Fibroblast of lung (primary cell): ENCODE measurements at regions not wholly inside any gene's neighbourhood (a gene's known extent, or its start where the extent isn't known, plus 50 kb on each side); places are given as distances from the start of the nearest gene placed in this dataset.

Source experiments
- DNase-seq, 2 donors: peaks; one replicate each; pipeline versions ENCODE4 v3.0.0 to v3.0.0-alpha.2; 2010; ENCODE audit warnings: low read depth in 2 of 2
- H2AFZ ChIP-seq: 2 replicates; pipeline ENCODE4 v1.5.1; 2012; ENCODE audit warnings: low read length, control low read depth, inconsistent platforms
- H3K27ac ChIP-seq: 2 replicates; pipeline ENCODE4 v1.5.1; 2011; ENCODE audit warnings: low read length, control low read depth; ENCODE audit not compliant: insufficient read depth
- H3K27me3 ChIP-seq: 2 replicates; pipeline ENCODE4 v1.5.1; 2011; ENCODE audit warnings: mild to moderate bottlenecking, low read length; ENCODE audit not compliant: control insufficient read depth, insufficient read depth
- H3K36me3 ChIP-seq: 2 replicates; pipeline ENCODE4 v1.5.1; 2011; ENCODE audit warnings: low read length; ENCODE audit not compliant: control insufficient read depth, insufficient read depth
- H3K4me1 ChIP-seq: 2 replicates; pipeline ENCODE4 v1.5.1; 2011; ENCODE audit warnings: low read length; ENCODE audit not compliant: control insufficient read depth, insufficient read depth; ENCODE audit errors: extremely low read depth
- H3K4me2 ChIP-seq: 2 replicates; pipeline ENCODE4 v1.5.1; 2011; ENCODE audit warnings: low read length, control low read depth; ENCODE audit not compliant: insufficient read depth; ENCODE audit errors: extremely low read depth
- H3K4me3 ChIP-seq, 4 experiments: fragments of 200-600 bp in 1 of 4; sonication (generic) in 1 of 4; replicated peaks in 1 of 4; 2 replicates each; pipeline ENCODE4 v1.5.1; 2011 to 2016; ENCODE audit warnings: low read length in 4 of 4, low read depth in 3 of 4, mild to moderate bottlenecking in 3 of 4, control low read depth in 2 of 4, inconsistent platforms in 1 of 4, mixed read lengths in 1 of 4; ENCODE audit not compliant: insufficient read depth in 1 of 4; ENCODE audit errors: control extremely low read depth in 1 of 4
- H3K79me2 ChIP-seq: 2 replicates; pipeline ENCODE4 v1.5.1; 2012; ENCODE audit warnings: mild to moderate bottlenecking, low read length, inconsistent platforms; ENCODE audit not compliant: control insufficient read depth, insufficient read depth
- H3K9ac ChIP-seq: 2 replicates; pipeline ENCODE4 v1.5.1; 2011; ENCODE audit warnings: mild to moderate bottlenecking, low read length, control low read depth; ENCODE audit not compliant: insufficient read depth
- H3K9me3 ChIP-seq: 2 replicates; pipeline ENCODE4 v1.5.1; 2012; ENCODE audit warnings: low read depth, low read length; ENCODE audit not compliant: control insufficient read depth, insufficient read depth
- H4K20me1 ChIP-seq: 2 replicates; pipeline ENCODE4 v1.5.1; 2011; ENCODE audit warnings: low read length; ENCODE audit not compliant: control insufficient read depth, insufficient read depth; ENCODE audit errors: extremely low read depth
- CTCF ChIP-seq, 2 donors: IDR thresholded peaks in 1 of 2; conservative IDR thresholded peaks in 1 of 2; 1 replicate in 1 of 2; 2 replicates in 1 of 2; pipeline ENCODE4 v1.5.1; 2011 to 2012; ENCODE audit warnings: low read length in 2 of 2, control low read depth in 1 of 2, inconsistent platforms in 1 of 2, low read depth in 1 of 2, mild to moderate bottlenecking in 1 of 2
- EZH2 ChIP-seq: IDR thresholded peaks from 2 replicates; pipeline ENCODE4 v1.5.1; 2012; ENCODE audit warnings: low read length, control low read depth, mild to moderate bottlenecking; ENCODE audit errors: missing control alignments

GRCh38 chr7:91582799-91583477 lies 297.6 kb downstream of the MTERF1 start:
- Histone ChIP-seq H3K27me3 (no peaks in the 10 kb centered on the region), H3K4me1 (no peaks in the 10 kb centered on the region), H2AFZ (no peak overlapping the region), H3K4me2 (no peak overlapping the region), H3K9me3 (no peaks in the 10 kb centered on the region), H3K79me2 (no peaks in the 10 kb centered on the region), H3K36me3 (no peaks in the 10 kb centered on the region), H4K20me1 (no peaks in the 10 kb centered on the region), H3K27ac (no peak overlapping the region), H3K4me3 (no peak overlapping the region), H3K9ac (no peak overlapping the region)
- no peak for TF ChIP-seq EZH2
- TF ChIP-seq CTCF (conservative IDR thresholded peaks at IDR 0.05 in 1 of 2, IDR thresholded peaks at IDR 0.05 in 1 of 2; ENCODE audit: low read depth in 1 of 2, low read length in 2 of 2): no peak
- no peak for DNase-seq

- no peak overlapping the region for H2AFZ ChIP-seq
- H3K4me2 ChIP-seq: no peak overlapping the region
- no peaks in the 10 kb centered on the region for H3K4me1 ChIP-seq
- H3K9me3 ChIP-seq: no peaks in the 10 kb centered on the region
- TF ChIP-seq CTCF (conservative IDR thresholded peaks at IDR 0.05 in 1 of 2, IDR thresholded peaks at IDR 0.05 in 1 of 2; ENCODE audit: low read depth in 1 of 2, low read length in 2 of 2) (no peak), EZH2 (no peak)
- no peaks in the 10 kb centered on the region for H3K79me2 ChIP-seq
- no peaks in the 10 kb centered on the region for H4K20me1 ChIP-seq
- H3K4me3 ChIP-seq: no peak overlapping the region
- no peaks in the 10 kb centered on the region for H3K27me3 ChIP-seq
- no peak for DNase-seq
- no peak overlapping the region for H3K27ac ChIP-seq
- no peak overlapping the region for H3K9ac ChIP-seq
- H3K36me3 ChIP-seq: no peaks in the 10 kb centered on the region
Observed at GRCh38 chr7:91596287-91596686, 284.2 kb downstream of the MTERF1 start.

GRCh38 chr7:91598791-91599190 lies 281.7 kb downstream of the MTERF1 start:
- no peaks in the 10 kb centered on the region for H4K20me1 ChIP-seq
- H3K36me3 ChIP-seq: no peaks in the 10 kb centered on the region
- TF ChIP-seq CTCF (conservative IDR thresholded peaks at IDR 0.05 in 1 of 2, IDR thresholded peaks at IDR 0.05 in 1 of 2; ENCODE audit: low read depth in 1 of 2, low read length in 2 of 2): no peak
- TF ChIP-seq EZH2: no peak
- no peak overlapping the region for H2AFZ ChIP-seq
- no peaks in the 10 kb centered on the region for H3K79me2 ChIP-seq
- DNase-seq: no peak
- no peak overlapping the region for H3K9ac ChIP-seq
- no peak overlapping the region for H3K4me2 ChIP-seq
- H3K9me3 ChIP-seq: no peaks in the 10 kb centered on the region
- no peaks in the 10 kb centered on the region for H3K4me1 ChIP-seq
- no peaks in the 10 kb centered on the region for H3K27me3 ChIP-seq
- H3K27ac ChIP-seq: no peak overlapping the region
- H3K4me3 ChIP-seq: no peak overlapping the region
